NCI-H460 (cell line): ENCODE measurements at regions not wholly inside any gene's neighbourhood (a gene's known extent, or its start where the extent isn't known, plus 50 kb on each side); places are given as distances from the start of the nearest gene placed in this dataset.
A peak's percentile ranks its signal among the peaks of the same experiment; 100 is the strongest.

ENCODE experiments used
- DNase-seq: peaks from one replicate; pipeline ENCODE4 v3.0.0-alpha.2; 2016; ENCODE audit warnings: low read depth; ENCODE audit errors: extremely low read depth

DNA sequence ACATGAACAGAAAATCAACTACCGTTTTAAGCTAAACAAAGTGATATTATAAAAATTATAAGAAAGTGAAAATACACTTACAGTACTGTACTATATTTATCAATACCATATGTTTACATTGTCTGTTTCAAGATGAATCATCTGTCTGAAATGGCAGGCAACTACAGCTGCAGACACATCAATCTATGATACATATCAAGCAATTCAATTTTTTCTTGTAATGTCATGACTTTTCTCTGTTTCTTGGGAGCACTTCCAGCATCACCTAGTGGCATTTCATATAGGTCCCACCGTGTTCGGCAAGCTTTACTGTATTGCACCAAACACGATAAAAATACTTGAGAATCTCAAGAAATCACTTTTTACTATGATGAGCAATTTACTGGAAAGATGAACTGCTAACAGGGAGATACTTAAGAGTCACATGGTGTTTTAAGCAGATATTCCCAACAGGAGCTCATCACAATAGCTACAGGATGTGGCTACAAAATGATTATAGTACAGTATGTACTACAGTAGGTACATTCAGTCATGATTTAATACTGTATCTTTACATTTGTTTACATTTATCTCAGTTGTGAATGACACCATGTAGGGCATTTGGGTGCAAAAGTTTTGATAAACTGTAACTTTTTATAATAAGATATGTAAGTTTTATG is 207.4 kb downstream of the ADAM29 start:
- no peak for DNase-seq

- no peak for DNase-seq
Observed at GRCh38 chr4:175127314-175127713, 209.2 kb downstream of the ADAM29 start.

DNA sequence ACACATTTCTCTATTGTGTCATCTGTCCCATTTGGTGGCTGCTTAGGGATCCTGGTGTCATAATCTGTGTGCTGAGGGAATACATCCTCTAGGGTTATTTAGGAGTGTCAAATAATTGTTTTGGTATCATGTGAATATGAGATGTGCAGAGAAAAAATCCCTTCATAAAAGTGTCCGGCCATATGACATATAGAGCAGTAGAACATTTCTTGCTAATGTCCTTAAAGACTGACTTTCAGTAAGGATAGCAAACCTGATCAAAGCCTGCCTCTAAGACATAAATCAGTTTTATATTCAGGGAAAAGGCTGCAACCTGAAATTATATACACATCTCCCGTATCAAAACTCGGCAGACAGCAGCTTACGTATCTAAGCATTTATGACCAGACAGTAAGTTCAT is 211.6 kb downstream of the ADAM29 start:
- DNase-seq, result no peak

GRCh38 chr4:175139205-175139604 is 221.0 kb downstream of the ADAM29 start:
- DNase-seq, result no peak

DNA sequence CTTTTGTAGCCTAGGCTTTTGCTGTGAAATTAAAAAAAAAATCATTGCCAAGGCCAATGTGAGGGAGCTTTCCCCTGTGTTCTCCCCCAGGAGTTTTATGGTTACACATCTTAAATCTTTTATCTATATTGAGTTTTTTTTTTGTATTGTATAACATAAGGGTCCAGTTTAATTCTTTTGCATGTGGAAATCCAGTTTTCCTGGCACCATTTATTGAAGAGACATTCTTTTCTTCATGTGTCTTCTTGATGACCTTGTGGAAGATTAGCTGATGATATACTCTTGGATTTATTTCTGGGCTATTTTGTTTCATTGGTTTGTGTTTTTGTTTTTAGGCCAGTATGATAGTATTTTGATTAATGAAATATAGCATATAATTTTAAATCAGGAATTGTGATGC is 225.0 kb downstream of the ADAM29 start:
- no peak for DNase-seq

DNA sequence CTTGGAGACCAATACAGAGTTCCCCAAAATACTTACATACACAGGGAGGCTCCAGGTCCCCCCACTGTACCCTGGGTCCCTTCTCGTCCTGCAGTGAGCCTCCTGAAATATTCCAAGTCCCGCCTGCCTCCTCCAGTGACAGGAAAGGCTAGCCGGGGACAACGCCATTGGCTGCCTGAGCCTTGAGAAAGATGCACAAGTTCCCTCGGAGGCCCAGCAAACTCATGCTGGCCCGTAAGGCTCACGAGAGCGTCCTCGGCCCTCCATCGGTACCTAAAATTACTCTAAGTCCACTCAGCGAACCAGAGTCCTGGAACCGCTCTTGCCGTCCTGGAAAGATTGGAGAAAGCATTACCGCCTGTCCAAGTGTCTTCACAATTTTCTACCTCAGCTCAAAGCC is 228.6 kb downstream of the ADAM29 start:
- DNase-seq, result no peak

GRCh38 chr4:175147233-175147632 is 229.1 kb downstream of the ADAM29 start:
- DNase-seq, result no peak

DNA sequence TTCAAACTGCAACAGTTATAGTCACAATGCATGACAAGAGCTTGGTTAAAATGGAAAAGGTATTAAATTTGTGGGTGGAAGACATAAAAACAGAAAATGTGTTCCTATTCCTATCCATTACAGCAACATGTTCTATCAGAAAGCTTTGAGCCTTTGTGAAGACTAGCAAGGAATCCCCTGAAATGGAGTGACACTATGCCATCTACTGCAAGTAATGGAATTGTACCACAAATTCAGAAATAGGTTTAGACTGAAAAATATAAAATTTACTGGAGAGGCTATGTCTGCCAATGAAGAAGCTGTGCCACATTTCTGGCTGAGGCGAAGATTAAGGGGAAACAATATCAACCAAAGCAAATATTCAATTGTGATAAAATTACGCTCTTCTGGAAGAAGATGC is 247.9 kb downstream of the ADAM29 start:
- no peak for DNase-seq

DNA sequence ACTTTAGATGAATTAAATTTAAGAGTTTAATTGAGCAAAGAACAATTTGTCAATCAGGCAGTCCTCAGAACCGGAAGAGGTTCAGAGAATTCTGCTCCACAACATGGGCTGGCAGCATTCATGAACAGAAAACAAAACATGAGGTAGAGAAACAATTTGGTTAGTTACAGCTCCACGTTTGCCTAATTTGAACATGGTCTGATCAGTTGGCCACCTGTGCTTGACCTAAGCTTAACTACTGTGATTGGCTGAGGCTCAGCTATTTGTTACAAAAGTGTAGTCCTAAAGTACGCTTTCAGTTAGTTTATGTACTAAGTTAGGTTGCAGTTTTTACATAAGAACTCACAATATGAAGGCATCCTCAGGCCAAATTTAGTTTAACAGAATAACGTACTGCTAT is 258.6 kb downstream of the ADAM29 start:
- DNase-seq, result no peak

GRCh38 chr4:175190654-175191053 is 272.5 kb downstream of the ADAM29 start:
- DNase-seq, result no peak

DNA sequence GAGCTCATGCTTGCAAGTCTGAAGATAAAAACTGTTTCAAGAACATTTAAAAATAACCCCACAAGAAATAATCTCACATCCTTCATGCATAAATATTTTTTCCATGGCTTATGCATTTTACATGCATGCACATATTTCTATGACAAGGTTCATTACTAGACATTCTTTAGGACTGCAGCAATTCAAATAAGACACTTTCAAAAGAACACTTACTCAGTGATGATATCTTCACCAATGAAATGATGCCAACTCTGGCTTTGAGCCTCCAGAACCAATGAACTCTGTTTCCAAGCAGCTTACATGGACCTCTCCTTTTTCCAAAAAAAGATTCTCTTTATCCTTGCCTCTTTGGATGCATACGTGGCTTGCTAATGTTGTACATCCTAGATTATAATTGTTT is 279.9 kb downstream of the ADAM29 start:
- no peak for DNase-seq

GRCh38 chr4:175215208-175215607 is 297.1 kb downstream of the ADAM29 start:
- DNase-seq, result no peak

DNA sequence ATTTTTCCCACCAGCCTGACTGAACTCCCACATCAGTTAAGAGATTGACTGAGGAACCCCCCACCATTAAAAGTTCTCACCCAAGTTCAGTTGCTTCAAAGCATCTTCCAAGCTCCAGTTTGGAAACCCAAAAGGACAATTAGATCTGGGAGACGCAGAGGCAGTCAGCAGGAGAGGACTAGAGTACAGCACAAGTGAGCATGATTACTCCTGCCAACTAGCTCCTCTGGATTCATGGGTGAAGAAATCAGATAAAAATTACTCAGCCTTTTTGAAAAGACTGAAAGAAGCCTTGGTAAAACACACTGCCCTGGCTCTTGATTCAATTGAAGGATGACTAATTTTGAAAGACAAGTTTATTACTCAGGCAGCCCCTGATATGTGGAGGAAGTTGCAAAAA is 297.5 kb downstream of the ADAM29 start:
- DNase-seq, result no peak

GRCh38 chr4:175229154-175229553 is 311.0 kb downstream of the ADAM29 start:
- no peak for DNase-seq

- DNase-seq, result no peak
Observed at GRCh38 chr4:175234162-175234561, 316.0 kb downstream of the ADAM29 start.

DNA sequence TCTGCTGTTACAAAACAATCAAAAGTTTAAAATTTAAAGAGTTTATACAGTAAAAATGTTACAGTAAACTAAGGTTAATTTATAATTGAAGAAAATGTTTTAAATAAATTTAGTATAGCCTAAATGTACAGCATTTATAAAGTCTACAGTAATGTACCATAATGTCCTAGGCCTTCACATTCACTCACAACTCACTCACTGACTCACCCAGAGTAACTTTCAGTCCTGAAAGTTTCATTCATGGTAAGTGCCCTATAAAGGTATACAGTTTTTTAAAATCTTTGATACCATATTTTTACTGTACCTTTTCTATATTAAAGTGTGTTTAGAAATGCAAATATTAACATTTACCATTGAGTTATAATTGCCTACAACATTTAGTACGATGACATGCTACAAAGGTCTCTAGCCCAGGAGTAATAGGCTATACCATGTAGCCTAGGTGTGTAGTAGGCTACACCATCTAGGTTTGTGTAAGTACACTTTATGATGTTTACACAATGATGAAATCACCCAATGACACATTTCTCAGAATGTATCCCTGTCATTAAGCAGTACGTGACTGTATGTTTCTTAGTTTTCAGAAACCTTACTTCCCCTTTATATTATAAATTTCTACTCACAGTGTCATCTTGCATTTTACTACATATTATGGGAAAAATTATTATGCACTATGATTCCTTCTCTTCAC is 320.8 kb downstream of the ADAM29 start:
- peak; percentile 20 for DNase-seq

- no peak for DNase-seq
Observed at GRCh38 chr4:175246941-175247340, 328.8 kb downstream of the ADAM29 start.

DNA sequence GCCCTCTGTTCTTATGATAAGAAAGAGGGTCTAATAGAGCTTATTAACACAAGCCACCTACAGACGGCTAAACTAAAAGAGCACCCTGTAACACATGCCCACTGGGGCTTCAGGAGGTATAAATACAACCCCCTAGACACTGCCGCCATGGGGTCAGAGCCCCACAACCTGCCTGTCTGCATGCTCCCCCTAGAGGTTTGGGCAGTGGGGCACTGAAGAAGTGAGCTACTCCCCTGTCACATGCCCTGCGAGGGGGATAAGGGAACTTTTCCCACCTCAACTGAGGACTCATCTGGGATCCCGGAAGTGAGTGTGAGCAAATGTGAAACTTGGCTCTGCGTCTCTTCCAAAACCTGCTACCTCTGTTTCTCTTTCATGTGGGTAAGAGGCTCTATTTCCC is 334.5 kb downstream of the ADAM29 start:
- no peak for DNase-seq

- DNase-seq, result no peak
Observed at GRCh38 chr4:175253184-175253902, 335.2 kb downstream of the ADAM29 start.

DNA sequence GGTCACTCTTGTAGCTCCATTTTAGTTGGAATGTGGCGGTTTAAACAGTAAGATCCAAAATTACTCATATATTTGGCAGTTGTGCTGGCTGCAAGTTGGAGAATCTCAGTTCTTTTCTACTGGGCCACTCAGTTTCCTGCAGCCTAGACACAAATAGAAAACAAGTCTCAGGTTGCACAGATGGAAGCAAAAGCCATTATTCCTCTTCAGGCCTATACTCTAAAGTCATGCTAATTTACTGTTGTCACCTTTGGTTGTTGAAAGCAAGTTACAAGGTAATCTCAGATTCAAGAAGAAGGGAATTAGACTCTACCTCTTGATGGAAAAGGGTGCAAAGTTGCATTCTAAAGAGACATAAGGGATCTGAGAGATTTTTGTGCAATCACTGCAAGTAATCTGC is 345.4 kb downstream of the ADAM29 start:
- no peak for DNase-seq

DNA sequence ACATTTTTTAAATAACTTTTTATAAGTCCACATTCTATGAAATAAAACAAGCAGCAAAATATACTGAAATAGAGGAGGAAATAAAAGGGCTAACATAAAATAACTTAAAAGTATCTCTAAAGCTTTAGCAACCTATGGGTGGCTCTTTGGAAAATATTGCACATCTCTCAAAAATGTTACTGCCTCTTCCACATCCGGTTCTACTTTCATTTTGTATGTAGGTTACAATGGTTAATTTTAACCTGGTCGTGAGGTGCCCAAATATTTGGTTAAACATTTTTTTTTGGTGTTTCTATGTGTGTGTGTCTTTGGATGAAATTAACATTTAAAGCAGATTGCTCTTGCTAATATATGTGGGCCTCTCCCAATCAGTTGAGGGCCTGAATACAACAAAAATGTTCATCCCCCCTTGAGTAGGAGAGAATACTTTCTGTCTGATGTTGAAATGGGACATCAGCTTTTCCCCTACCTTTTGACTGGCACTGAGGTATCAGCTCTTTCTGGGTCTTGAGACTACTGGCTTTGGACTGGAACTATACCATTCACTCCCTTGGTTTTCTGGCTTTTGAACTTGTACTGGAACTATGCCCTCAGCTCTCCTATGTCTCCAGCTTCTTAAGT is 353.0 kb downstream of the ADAM29 start:
- DNase-seq, result no peak
